OCI-LY7 (cell line): ENCODE measurements at regions not wholly inside any gene's neighbourhood (a gene's known extent, or its start where the extent isn't known, plus 50 kb on each side); places are given as distances from the start of the nearest gene placed in this dataset.

ENCODE experiments used
- BruUV-seq: library from RNA; stranded (reverse); fragments of 400-500 nt; replicated peaks from 2 replicates; lab custom pipeline; 2021; lab: Mats Ljungman, UMichigan
- CTCF ChIA-PET: fragments of 300-600 bp; sonication (Branson Sonifier 250); formaldehyde crosslinking; loops from one replicate; lab custom pipeline; 2022; ENCODE audit warnings: antibody characterized with exemption; ENCODE audit not compliant: unreplicated experiment; lab: Charles Lee
- POLR2A ChIA-PET: fragments of 300-600 bp; sonication (Branson Sonifier 250); formaldehyde crosslinking; loops from one replicate; lab custom pipeline; 2022; ENCODE audit warnings: antibody characterized with exemption; lab: Charles Lee
- DNase-seq: peaks from one replicate; pipeline ENCODE4 v3.0.0-alpha.2; 2015; ENCODE audit warnings: low spot score
- H2AFZ ChIP-seq: fragments of 200-600 bp; sonication (generic), shearing (Covaris generic); 2 replicates; pipeline ENCODE4 v1.6.1; 2014; ENCODE audit warnings: mild to moderate bottlenecking, antibody characterized with exemption, low read length, moderate library complexity
- H3K27ac ChIP-seq: fragments of 200-600 bp; sonication (generic); 2 replicates; pipeline ENCODE4 v1.5.1; 2014; ENCODE audit warnings: mixed run types, low read depth, mild to moderate bottlenecking, moderate library complexity, low read length, inconsistent platforms; ENCODE audit not compliant: poor library complexity, severe bottlenecking
- H3K36me3 ChIP-seq: fragments of 200-600 bp; sonication (generic); 2 replicates; pipeline ENCODE4 v1.6.1; 2014; ENCODE audit warnings: mild to moderate bottlenecking, antibody characterized with exemption, low read length, moderate library complexity, mixed read lengths; ENCODE audit not compliant: insufficient read depth
- H3K4me1 ChIP-seq: fragments of 200-600 bp; sonication (generic); 2 replicates; pipeline ENCODE4 v1.5.1; 2014; ENCODE audit warnings: mild to moderate bottlenecking, low read length; ENCODE audit not compliant: insufficient read depth, poor library complexity, severe bottlenecking
- H3K4me2 ChIP-seq: fragments of 200-600 bp; sonication (generic); 2 replicates; pipeline ENCODE4 v1.6.1; 2014; ENCODE audit warnings: mild to moderate bottlenecking, low read length
- H3K4me3 ChIP-seq: fragments of 200-600 bp; sonication (generic); 2 replicates; pipeline ENCODE4 v1.5.1; 2014; ENCODE audit warnings: mild to moderate bottlenecking, low read depth, low read length; ENCODE audit not compliant: poor library complexity, severe bottlenecking
- H3K79me2 ChIP-seq: fragments of 200-600 bp; sonication (generic); 2 replicates; pipeline ENCODE4 v1.6.1; 2016; ENCODE audit warnings: low read depth, mild to moderate bottlenecking, low read length, moderate library complexity, mixed read lengths; ENCODE audit not compliant: insufficient read depth
- H3K9me2 ChIP-seq: fragments of 200-600 bp; sonication (generic); 2 replicates; pipeline ENCODE4 v1.6.1; 2016; ENCODE audit warnings: mild to moderate bottlenecking, low read length, mixed read lengths; ENCODE audit not compliant: insufficient read depth
- H3K9me3 ChIP-seq: fragments of 200-600 bp; sonication (generic); 2 replicates; pipeline ENCODE4 v1.6.1; 2014; ENCODE audit warnings: mild to moderate bottlenecking, mixed run types, low read length, mixed read lengths
- H4K20me1 ChIP-seq: fragments of 200-600 bp; sonication (generic); 2 replicates; pipeline ENCODE4 v1.6.1; 2014; ENCODE audit warnings: mild to moderate bottlenecking, antibody characterized with exemption, low read length, moderate library complexity, mixed read lengths; ENCODE audit not compliant: insufficient read depth
- CTCF ChIP-seq: fragments of 200-600 bp; sonication (generic); conservative IDR thresholded peaks from 2 replicates; pipeline ENCODE4 v1.5.1; 2014; ENCODE audit warnings: mild to moderate bottlenecking, antibody characterized with exemption, low read length, moderate library complexity, mixed read lengths
- EZH2phosphoT487 ChIP-seq: fragments of 200-600 bp; sonication (generic); IDR thresholded peaks from 2 replicates; pipeline ENCODE4 v1.6.1; 2018; ENCODE audit warnings: low read depth, borderline replicate concordance, mild to moderate bottlenecking, mixed run types, antibody characterized with exemption, low read length, moderate library complexity, mixed read lengths
- intact Hi-C: fragments of 100-400 bp; cut with micrococcal nuclease; formaldehyde crosslinking; loops from one replicate; pipeline ENCODE4 v1.10.0; 2022; ENCODE audit not compliant: unreplicated experiment

GRCh38 chr14:29144621-29145020 lies 378.0 kb downstream of the FOXG1 start:
- no TSS peak for BruUV-seq
- H3K9me3 ChIP-seq: 0 out of 2 replicates have a peak, but pooled peaks cover 10% of the 10 kb centered on the region
- no peak overlapping the region for H3K27ac ChIP-seq
- no peaks in the 10 kb centered on the region for H4K20me1 ChIP-seq
- no peak overlapping the region for H2AFZ ChIP-seq
- ChIA-PET CTCF (no interaction called here), POLR2A (no interaction called here)
- intact Hi-C loops: no loop called here
- H3K79me2 ChIP-seq: no peaks in the 10 kb centered on the region
- TF ChIP-seq EZH2phosphoT487 (no peak), CTCF (no peak)
- no peaks in the 10 kb centered on the region for H3K9me2 ChIP-seq
- H3K4me3 ChIP-seq: no peak overlapping the region
- no peak overlapping the region for H3K4me2 ChIP-seq
- no peaks in the 10 kb centered on the region for H3K4me1 ChIP-seq
- H3K36me3 ChIP-seq: no peaks in the 10 kb centered on the region
- DNase-seq: no peak

- Histone ChIP-seq H3K36me3 (no peaks in the 10 kb centered on the region), H3K9me3 (0 out of 2 replicates have a peak, but pooled peaks cover 10% of the 10 kb centered on the region), H3K4me3 (no peak overlapping the region), H2AFZ (no peak overlapping the region), H3K9me2 (no peaks in the 10 kb centered on the region), H3K27ac (no peak overlapping the region), H4K20me1 (no peaks in the 10 kb centered on the region), H3K79me2 (no peaks in the 10 kb centered on the region), H3K4me2 (no peak overlapping the region), H3K4me1 (no peaks in the 10 kb centered on the region)
- ChIA-PET CTCF (no interaction called here), POLR2A (no interaction called here)
- TF ChIP-seq EZH2phosphoT487 (no peak), CTCF (no peak)
- DNase-seq: no peak
- no TSS peak for BruUV-seq
- intact Hi-C loops: no loop called here
These were observed 381.6 kb downstream of the FOXG1 start for GRCh38 chr14:29148221-29148620.

GRCh38 chr14:29149798-29150197 lies 383.2 kb downstream of the FOXG1 start:
- ChIA-PET POLR2A (no interaction called here), CTCF (no interaction called here)
- H3K4me3 ChIP-seq: no peak overlapping the region
- H3K9me2 ChIP-seq: no peaks in the 10 kb centered on the region
- no peak overlapping the region for H2AFZ ChIP-seq
- no TSS peak for BruUV-seq
- no peak overlapping the region for H3K27ac ChIP-seq
- intact Hi-C loops: no loop called here
- no peak for DNase-seq
- H4K20me1 ChIP-seq: no peaks in the 10 kb centered on the region
- H3K79me2 ChIP-seq: no peaks in the 10 kb centered on the region
- H3K4me2 ChIP-seq: no peak overlapping the region
- H3K36me3 ChIP-seq: no peaks in the 10 kb centered on the region
- 0 out of 2 replicates have a peak, but pooled peaks cover 3% of the 10 kb centered on the region for H3K9me3 ChIP-seq
- TF ChIP-seq CTCF: no peak
- H3K4me1 ChIP-seq: no peaks in the 10 kb centered on the region
